Thoracic aorta (tissue), 2 donors: ENCODE measurements at regions not wholly inside any gene's neighbourhood (a gene's known extent, or its start where the extent isn't known, plus 50 kb on each side); places are given as distances from the start of the nearest gene placed in this dataset.

Experiments
- ATAC-seq: fragments of 150-250 bp; one replicate; pipeline ENCODE4 v1.8.0; 2017; ENCODE audit warnings: low read depth; ENCODE audit not compliant: insufficient number of reproducible peaks, low FRiP score
- DNase-seq: peaks from one replicate; pipeline ENCODE4 v3.0.0-alpha.2; 2020; ENCODE audit warnings: low spot score
- H3K27ac ChIP-seq, 2 donors: fragments of 200-600 bp; sonication (generic); 1 replicate in 1 of 2; 2 replicates in 1 of 2; pipeline ENCODE4 v1.5.1; 2016; ENCODE audit warnings: mild to moderate bottlenecking in 2 of 2, moderate library complexity in 2 of 2
- H3K27me3 ChIP-seq: fragments of 200-600 bp; sonication (generic); replicated peaks from 2 replicates; pipeline ENCODE4 v1.6.0; 2016; ENCODE audit warnings: mild to moderate bottlenecking; ENCODE audit not compliant: insufficient read depth
- H3K36me3 ChIP-seq: fragments of 200-600 bp; sonication (generic); one replicate; pipeline ENCODE4 v1.5.1; 2016
- H3K4me1 ChIP-seq, 2 donors: fragments of 200-600 bp; sonication (generic); 1 replicate in 1 of 2; 2 replicates in 1 of 2; pipeline versions ENCODE4 v1.5.1 to v1.6.0; 2016; ENCODE audit warnings: low read depth in 2 of 2, mild to moderate bottlenecking in 1 of 2; ENCODE audit not compliant: control insufficient read depth in 1 of 2
- H3K4me3 ChIP-seq: fragments of 200-600 bp; sonication (generic); 2 replicates; pipeline ENCODE4 v1.5.1; 2016; ENCODE audit warnings: mild to moderate bottlenecking
- H3K9me3 ChIP-seq: fragments of 200-600 bp; sonication (generic); 2 replicates; pipeline ENCODE4 v1.5.1; 2016
- TF ChIP-seq, protein P1 (sequence below): fragments of 200-600 bp; sonication (generic); IDR thresholded peaks from one replicate; pipeline ENCODE4 v1.5.1; 2019; ENCODE audit warnings: antibody characterized with exemption

DNA sequence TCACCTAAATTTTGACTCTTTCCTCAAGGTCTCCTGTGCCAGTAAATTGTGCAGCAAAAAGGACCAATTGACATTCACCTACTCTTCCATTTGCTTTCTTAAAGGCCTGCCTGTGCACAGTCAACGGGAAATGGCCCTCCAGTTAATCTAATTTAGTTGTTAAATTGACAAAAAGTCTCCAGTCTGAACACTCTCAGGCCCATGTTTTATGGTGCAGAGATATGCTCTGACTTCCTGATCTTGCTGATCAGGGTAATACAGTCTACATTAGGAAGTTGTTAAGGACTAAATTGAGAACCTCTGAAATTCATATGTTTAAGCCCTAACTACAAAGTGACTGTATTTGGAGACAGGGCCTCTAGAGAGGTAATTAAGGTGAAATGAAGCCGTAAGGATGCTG is 133.6 kb upstream of the IL15 start:
- Histone ChIP-seq H3K27me3 (no peaks in the 10 kb centered on the region), H3K36me3 (no peaks in the 10 kb centered on the region), H3K4me3 (no peak overlapping the region), H3K27ac (no peak overlapping the region), H3K4me1 (no peaks in the 10 kb centered on the region), H3K9me3 (no peaks in the 10 kb centered on the region)
- no peak for DNase-seq
- TF ChIP-seq, protein P1, sequence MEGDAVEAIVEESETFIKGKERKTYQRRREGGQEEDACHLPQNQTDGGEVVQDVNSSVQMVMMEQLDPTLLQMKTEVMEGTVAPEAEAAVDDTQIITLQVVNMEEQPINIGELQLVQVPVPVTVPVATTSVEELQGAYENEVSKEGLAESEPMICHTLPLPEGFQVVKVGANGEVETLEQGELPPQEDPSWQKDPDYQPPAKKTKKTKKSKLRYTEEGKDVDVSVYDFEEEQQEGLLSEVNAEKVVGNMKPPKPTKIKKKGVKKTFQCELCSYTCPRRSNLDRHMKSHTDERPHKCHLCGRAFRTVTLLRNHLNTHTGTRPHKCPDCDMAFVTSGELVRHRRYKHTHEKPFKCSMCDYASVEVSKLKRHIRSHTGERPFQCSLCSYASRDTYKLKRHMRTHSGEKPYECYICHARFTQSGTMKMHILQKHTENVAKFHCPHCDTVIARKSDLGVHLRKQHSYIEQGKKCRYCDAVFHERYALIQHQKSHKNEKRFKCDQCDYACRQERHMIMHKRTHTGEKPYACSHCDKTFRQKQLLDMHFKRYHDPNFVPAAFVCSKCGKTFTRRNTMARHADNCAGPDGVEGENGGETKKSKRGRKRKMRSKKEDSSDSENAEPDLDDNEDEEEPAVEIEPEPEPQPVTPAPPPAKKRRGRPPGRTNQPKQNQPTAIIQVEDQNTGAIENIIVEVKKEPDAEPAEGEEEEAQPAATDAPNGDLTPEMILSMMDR = no peak
- ATAC-seq = no peak

DNA sequence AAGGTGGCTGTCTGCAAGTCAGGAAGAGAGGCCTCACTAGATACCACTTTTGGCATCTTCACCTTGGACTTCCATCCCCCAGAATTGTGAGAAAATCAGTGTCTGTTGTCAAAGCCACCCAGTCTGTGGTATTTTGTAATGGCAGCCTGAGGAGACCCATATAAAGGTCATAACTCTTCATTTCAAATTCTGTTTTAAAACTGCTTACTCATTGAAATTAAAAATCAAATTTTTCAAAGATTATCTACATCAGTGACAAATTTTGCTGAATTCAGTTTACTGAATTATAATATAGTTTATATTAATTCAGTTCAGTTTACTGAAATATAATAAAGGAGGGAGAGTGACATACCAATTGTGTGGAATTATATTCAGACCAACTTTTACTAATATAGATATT is 133.1 kb upstream of the IL15 start:
- Histone ChIP-seq H3K27ac (no peak overlapping the region), H3K9me3 (no peaks in the 10 kb centered on the region), H3K36me3 (no peaks in the 10 kb centered on the region), H3K4me1 (no peaks in the 10 kb centered on the region), H3K4me3 (no peak overlapping the region), H3K27me3 (no peaks in the 10 kb centered on the region)
- TF ChIP-seq, protein P1 = no peak
- DNase-seq = no peak
- ATAC-seq = no peak

DNA sequence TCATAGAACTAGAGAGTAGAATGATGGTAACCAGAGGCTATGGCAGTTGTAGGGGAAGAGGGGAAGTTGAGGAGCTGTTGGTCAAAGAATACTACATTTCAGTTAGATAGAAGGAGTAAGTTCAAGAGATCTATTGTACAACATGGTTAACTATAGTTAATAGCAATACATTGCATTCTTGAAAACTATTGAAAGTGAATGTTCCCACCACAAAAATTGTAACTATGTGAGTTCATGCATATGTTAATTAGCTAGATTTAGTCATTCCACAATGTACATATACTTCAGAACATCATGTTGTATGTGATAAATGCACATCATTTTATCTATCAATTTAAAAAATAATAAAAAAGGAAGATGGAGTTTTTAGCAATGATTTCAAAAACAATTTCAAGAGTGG is 125.3 kb upstream of the IL15 start:
- Histone ChIP-seq H3K4me1 (no peaks in the 10 kb centered on the region), H3K4me3 (no peak overlapping the region), H3K27ac (no peak overlapping the region), H3K9me3 (no peaks in the 10 kb centered on the region), H3K36me3 (no peaks in the 10 kb centered on the region), H3K27me3 (no peaks in the 10 kb centered on the region)
- DNase-seq (no peak), ATAC-seq (no peak)
- TF ChIP-seq, protein P1 = no peak

DNA sequence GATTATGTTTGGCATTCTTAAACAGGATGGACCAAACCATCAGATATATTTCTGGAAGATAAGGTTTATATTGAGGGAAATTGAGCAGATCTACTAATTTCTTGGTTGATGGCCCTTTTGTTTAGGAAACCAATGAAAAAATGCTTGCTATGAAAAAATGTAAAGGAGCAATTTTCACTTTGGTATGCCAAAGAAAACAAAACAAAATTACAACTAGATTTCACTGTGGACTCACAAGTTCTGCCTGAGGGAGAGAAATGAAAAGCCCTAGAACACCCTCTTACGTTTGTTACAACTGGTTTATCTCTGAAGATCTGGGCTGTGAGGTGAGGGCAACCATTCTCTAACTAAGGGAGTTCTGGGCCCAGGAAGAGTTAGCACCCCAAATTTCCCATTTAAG is 122.5 kb upstream of the IL15 start:
- H3K27me3 ChIP-seq = no peaks in the 10 kb centered on the region

DNA sequence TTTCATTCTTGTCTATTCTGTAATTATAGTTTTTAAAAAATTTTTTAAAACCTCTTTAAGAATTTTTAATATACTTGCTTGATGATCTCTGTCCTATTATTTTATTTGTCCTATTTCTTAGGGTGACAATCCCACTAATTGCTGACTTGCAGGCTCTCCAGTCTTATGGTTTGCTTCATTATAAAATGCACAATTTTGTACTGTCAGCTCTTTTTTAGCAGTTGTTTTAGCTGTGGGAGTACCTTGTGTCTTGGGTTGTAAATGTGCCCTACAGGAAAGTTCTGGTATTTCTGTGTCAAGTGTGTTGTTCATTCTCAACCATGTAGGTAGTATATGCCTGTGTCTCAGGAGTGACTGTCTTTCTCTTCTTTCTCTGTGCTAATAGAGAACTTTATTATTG is 118.2 kb upstream of the IL15 start:
- no peak overlapping the region for H3K4me3 ChIP-seq
- DNase-seq (no peak), ATAC-seq (no peak)
- TF ChIP-seq, protein P1 = no peak
- no peak overlapping the region for H3K27ac ChIP-seq
- no peaks in the 10 kb centered on the region for H3K27me3 ChIP-seq
- H3K9me3 ChIP-seq = no peaks in the 10 kb centered on the region
- H3K4me1 ChIP-seq = no peaks in the 10 kb centered on the region
- H3K36me3 ChIP-seq = no peaks in the 10 kb centered on the region

More for the DNA sequence above, 122.5 kb upstream of the IL15 start:
- ATAC-seq (no peak), DNase-seq (no peak)
- Histone ChIP-seq H3K4me1 (no peaks in the 10 kb centered on the region), H3K9me3 (no peaks in the 10 kb centered on the region), H3K4me3 (no peak overlapping the region), H3K27ac (no peak overlapping the region), H3K36me3 (no peaks in the 10 kb centered on the region)
- TF ChIP-seq, protein P1 = no peak
